ENCODE measurements at regions not wholly inside any gene's neighbourhood (a gene's known extent, or its start where the extent isn't known, plus 50 kb on each side); places are given as distances from the start of the nearest gene placed in this dataset.

GRCh38 chr10:129353101-129353500 is 113.9 kb upstream of the MGMT start:
- Histone ChIP-seq H3K4me1 (ENCODE audit: control insufficient read depth in 1 of 2, insufficient read depth in 2 of 2, low read length in 2 of 2) (no peaks in the 10 kb centered on the region), H3K4me3 (replicated peaks in 1 of 2; ENCODE audit: low read depth in 1 of 2, low read length in 2 of 2) (no peak overlapping the region), H3K9me2 (ENCODE audit: insufficient read depth) (no peaks in the 10 kb centered on the region), H3K79me2 (ENCODE audit: insufficient read depth, low read length) (no peaks in the 10 kb centered on the region), H3K27ac (ENCODE audit: low read depth, low read length) (no peak overlapping the region), H3K36me3 (ENCODE audit: control insufficient read depth in 1 of 2, insufficient read depth in 2 of 2, low read length in 2 of 2) (no peaks in the 10 kb centered on the region), H2AFZ (ENCODE audit: low read depth, low read length, poor library complexity, severe bottlenecking) (no peak overlapping the region), H3K9ac (ENCODE audit: low read length) (no peak overlapping the region), H4K20me1 (ENCODE audit: insufficient read depth) (no peaks in the 10 kb centered on the region), H3K27me3 (ENCODE audit: insufficient read depth, low read length) (no peaks in the 10 kb centered on the region), H3K9me3 (ENCODE audit: control insufficient read depth in 1 of 2, insufficient read depth in 1 of 2, low read depth in 1 of 2, low read length in 2 of 2) (peaks cover 13 to 20% of the 10 kb centered on the region in 2 experiments; a peak in 3 of 4 replicates), H3K4me2 (ENCODE audit: low read length) (no peak overlapping the region)
- no TSS peak for BruUV-seq (replicated peaks)
- TF ChIP-seq ZFX (IDR thresholded peaks at IDR 0.05) (no peak), SP1 (IDR thresholded peaks at IDR 0.05; ENCODE audit: low read depth) (no peak), ZBTB33 (IDR thresholded peaks at IDR 0.05; ENCODE audit: extremely low read depth, insufficient replicate concordance, low read length) (no peak), CEBPB (IDR thresholded peaks at IDR 0.05; ENCODE audit: low read depth) (no peak), EZH2 (IDR thresholded peaks at IDR 0.05) (no peak), REST (IDR thresholded peaks at IDR 0.05; ENCODE audit: low read depth) (no peak), EZH2phosphoT487 (IDR thresholded peaks at IDR 0.05; ENCODE audit: borderline replicate concordance) (no peak)
- ChIA-PET POLR2A (no interaction called here), CTCF (no interaction called here), RAD21 (ENCODE audit: low non-redundant PET in 1 of 2, low total read pairs in 2 of 2, uncharacterized antibody in 2 of 2, unreplicated experiment in 2 of 2) (no interaction called here)
- no peak for DNase-seq (ENCODE audit: low read depth, low spot score)
- no peak for ATAC-seq
- intact Hi-C loops (cut with micrococcal nuclease): no loop called here
